AG09309 (cell line): ENCODE measurements at regions not wholly inside any gene's neighbourhood (a gene's known extent, or its start where the extent isn't known, plus 50 kb on each side); places are given as distances from the start of the nearest gene placed in this dataset.
"Not testable (repeated sequence)": the region's sequence is repeated elsewhere in the genome, so short reads cannot be mapped to it uniquely, and the experiment has no call there.

ENCODE experiments used
- DNase-seq: peaks from one replicate; pipeline ENCODE4 v3.0.0-alpha.2; 2010; ENCODE audit warnings: low read depth
- H3K4me3 ChIP-seq: 2 replicates; pipeline ENCODE4 v1.5.1; 2011; ENCODE audit warnings: mild to moderate bottlenecking, low read depth, low read length, moderate library complexity; ENCODE audit not compliant: control insufficient read depth
- TF ChIP-seq, protein P1 (sequence below): IDR thresholded peaks from 2 replicates; pipeline ENCODE4 v1.5.1; 2011; ENCODE audit warnings: mild to moderate bottlenecking, low read depth, low read length, inconsistent platforms; ENCODE audit not compliant: insufficient read depth, control insufficient read depth; ENCODE audit errors: missing control alignments

DNA sequence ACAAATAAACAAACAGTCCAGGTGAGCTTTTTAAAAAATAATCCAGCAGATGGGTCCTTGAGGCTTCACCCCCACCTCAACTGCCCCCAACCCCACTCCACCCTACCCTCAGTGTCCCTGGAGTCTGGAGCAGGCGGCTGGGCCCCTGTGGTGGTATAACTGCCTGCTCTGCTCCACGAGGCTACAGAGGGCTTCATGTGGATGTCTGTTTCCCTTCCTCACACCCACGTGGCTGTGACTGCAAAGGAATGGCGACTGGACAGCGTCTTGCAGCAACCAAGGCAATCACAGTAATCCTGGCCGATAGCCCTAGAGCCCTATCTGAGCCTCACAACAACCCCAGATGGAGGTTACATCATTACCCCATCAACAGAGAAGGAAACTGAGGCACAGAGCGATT is 76.5 kb downstream of the SLC2A10 start:
- DNase-seq = no peak
- TF ChIP-seq, protein P1, sequence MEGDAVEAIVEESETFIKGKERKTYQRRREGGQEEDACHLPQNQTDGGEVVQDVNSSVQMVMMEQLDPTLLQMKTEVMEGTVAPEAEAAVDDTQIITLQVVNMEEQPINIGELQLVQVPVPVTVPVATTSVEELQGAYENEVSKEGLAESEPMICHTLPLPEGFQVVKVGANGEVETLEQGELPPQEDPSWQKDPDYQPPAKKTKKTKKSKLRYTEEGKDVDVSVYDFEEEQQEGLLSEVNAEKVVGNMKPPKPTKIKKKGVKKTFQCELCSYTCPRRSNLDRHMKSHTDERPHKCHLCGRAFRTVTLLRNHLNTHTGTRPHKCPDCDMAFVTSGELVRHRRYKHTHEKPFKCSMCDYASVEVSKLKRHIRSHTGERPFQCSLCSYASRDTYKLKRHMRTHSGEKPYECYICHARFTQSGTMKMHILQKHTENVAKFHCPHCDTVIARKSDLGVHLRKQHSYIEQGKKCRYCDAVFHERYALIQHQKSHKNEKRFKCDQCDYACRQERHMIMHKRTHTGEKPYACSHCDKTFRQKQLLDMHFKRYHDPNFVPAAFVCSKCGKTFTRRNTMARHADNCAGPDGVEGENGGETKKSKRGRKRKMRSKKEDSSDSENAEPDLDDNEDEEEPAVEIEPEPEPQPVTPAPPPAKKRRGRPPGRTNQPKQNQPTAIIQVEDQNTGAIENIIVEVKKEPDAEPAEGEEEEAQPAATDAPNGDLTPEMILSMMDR = no peak
- H3K4me3 ChIP-seq = no peak overlapping the region

GRCh38 chr20:46786566-46786965 is 77.1 kb downstream of the SLC2A10 start:
- H3K4me3 ChIP-seq = no peak overlapping the region
- TF ChIP-seq, protein P1 = no peak
- DNase-seq = no peak

GRCh38 chr20:46787991-46788762 is 78.7 kb downstream of the SLC2A10 start:
- TF ChIP-seq, protein P1 = no peak
- no peak overlapping the region for H3K4me3 ChIP-seq
- DNase-seq = no peak

DNA sequence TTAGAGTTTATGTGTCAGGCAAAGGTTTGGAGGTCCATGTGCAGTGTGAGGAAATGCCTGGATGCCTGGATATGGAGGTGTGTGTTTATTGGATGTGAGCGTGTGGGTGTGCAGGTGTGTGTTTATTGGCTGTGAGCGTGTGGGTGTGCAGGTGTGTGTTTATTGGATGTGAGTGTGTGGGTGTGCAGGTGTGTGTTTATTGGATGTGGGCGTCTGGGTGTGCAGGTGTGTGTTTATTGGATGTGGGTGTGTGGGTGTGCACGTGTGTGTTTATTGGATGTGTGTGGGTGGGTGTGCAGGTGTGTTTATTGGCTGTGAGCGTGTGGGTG is 79.3 kb downstream of the SLC2A10 start:
- not testable (repeated sequence) for H3K4me3 ChIP-seq, DNase-seq

DNA sequence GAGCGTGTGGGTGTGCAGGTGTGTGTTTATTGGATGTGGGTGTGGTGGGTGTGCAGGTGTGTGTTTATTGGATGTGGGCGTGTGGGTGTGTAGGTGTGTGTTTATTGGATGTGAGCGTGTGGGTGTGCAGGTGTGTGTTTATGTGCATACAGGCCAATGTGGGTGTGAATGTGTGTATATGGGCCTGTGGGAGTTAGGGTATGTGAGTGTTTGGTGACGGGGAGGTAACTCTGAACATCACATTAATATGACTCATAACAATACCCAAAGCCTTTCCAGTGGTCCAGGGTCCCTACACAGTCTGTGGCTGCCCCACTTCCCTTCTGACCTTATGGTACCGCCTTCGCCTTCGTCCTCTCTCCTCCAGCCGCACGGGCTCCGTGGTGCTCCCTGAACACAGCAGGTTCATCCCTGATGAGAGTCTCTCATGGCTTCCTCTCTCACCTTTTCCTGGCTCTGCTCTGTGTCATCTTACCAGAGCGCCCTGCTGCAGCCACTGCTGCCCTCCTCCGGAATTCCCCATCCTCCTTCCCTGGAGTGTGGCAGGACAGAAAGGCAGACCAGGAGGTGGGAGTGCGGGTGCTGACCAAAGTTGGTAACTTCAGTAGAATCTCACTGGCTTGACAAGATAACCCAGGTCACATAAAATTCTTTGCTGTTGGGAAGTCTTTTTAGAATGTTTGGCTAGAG is 80.0 kb downstream of the SLC2A10 start:
- no peak for DNase-seq
- H3K4me3 ChIP-seq = no peak overlapping the region
- TF ChIP-seq, protein P1 = no peak

DNA sequence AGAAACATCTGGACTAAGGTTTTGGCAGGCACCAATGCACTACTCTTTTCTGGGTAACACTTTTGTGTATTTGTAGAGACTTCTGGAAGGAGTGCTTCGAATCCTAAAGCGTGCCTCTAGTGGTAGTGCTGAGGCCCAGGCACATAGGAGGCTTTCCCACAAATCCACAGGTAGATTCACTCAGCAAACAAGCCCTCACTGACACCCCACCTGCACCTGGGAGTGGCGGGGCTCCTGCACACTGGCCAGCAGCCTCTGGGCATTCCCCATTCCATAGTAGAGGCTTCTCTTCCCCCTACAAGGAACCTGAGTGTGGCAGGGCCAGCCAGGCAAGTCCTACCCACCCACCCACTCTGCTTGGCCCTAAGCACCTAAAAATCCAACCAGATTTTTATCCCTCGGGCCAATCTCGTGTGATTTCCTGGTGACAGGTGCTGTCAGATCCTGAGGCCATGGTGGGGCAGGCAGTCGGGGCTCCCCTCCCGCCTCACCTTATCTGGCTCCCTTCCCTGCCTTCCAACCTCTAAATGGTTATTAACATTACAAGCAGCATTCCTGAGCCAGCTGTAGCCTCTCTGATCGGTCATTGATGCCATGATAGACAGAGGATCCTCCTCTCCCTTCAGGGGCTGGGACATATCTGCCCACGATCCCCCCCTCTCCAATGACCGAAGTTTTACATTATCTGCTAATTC is 82.4 kb downstream of the SLC2A10 start:
- TF ChIP-seq, protein P1 = no peak
- DNase-seq = no peak
- H3K4me3 ChIP-seq = no peak overlapping the region

DNA sequence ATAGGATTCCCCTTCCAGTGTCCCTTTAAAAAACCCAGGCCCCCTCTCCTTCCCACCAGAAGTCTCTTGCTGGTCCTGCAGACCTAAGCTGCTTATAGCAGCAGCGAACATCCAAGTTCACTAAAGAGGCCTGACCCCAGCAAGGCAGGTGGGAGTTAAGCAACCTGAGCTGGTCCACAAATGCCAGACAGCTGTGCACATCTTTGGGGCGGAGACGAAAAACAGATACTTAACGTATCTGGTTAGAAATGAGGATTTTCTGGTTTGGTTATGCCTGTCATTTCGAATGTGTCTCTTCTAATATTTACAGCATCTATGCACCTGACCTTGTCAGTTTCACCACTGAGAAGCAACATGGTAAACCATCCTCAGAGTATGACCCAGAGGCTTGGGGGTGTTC is 87.8 kb downstream of the SLC2A10 start:
- no peak for DNase-seq
- TF ChIP-seq, protein P1 = no peak
- no peak overlapping the region for H3K4me3 ChIP-seq
